ENCODE measurements at regions not wholly inside any gene's neighbourhood (a gene's known extent, or its start where the extent isn't known, plus 50 kb on each side); places are given as distances from the start of the nearest gene placed in this dataset.

DNA sequence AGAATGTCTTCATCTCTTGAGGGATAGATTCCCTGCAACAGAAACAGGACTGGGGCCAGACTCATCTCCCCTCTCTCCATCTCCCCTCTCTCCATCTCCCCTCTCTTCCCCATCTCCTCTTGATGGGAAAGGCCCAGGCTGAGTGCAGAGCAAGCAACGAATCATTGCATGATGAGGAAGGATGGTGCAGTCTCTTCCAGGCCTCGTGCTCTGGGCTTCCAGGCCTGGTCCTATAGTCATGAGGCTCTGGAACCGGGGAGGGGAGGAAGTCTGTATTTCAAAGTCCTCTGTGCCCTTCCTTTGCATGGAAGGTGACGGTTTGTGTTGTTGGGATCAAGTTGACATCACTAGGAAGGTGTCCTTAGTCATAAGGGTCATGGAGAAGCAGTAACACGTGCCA, 115.6 kb upstream of the NEDD4L start:
- Histone ChIP-seq H3K4me2 (ENCODE audit: low read depth, low read length) (no peak overlapping the region), H3K36me3 (replicated peaks; ENCODE audit: insufficient read depth, low read length) (no peaks in the 10 kb centered on the region), H3K4me1 (ENCODE audit: low read length) (peaks cover 30% of the 10 kb centered on the region), H3F3A (ENCODE audit: insufficient read depth, low read length) (peaks cover 4% of the 10 kb centered on the region), H3K9ac (ENCODE audit: low read length) (no peak overlapping the region), H3K27ac (ENCODE audit: low read length) (no peak overlapping the region), H2AFZ (ENCODE audit: low read length) (no peak overlapping the region), H4K20me1 (ENCODE audit: insufficient read depth, low read length) (no peaks in the 10 kb centered on the region), H3K79me2 (ENCODE audit: low read length) (no peaks in the 10 kb centered on the region), H3K9me3 (replicated peaks; ENCODE audit: insufficient read depth, low read length) (no peaks in the 10 kb centered on the region), H3K9me2 (replicated peaks; ENCODE audit: insufficient read depth, low read length) (no peaks in the 10 kb centered on the region), H3K4me3 (ENCODE audit: low read length) (no peak overlapping the region), H3K27me3 (replicated peaks; ENCODE audit: insufficient read depth, low read length) (no peaks in the 10 kb centered on the region)
- TF ChIP-seq EZH2phosphoT487 (IDR thresholded peaks at IDR 0.05; ENCODE audit: low read length) (no peak), EZH2 (optimal IDR thresholded peaks at IDR 0.05; ENCODE audit: low read depth, low read length) (no peak), CTCF (IDR thresholded peaks at IDR 0.05; ENCODE audit: low read length) (no peak)
- no peak for DNase-seq

GRCh38 chr18:57927511-57927910, 116.5 kb upstream of the NEDD4L start:
- H3F3A ChIP-seq (ENCODE audit: insufficient read depth, low read length) = peaks cover 4% of the 10 kb centered on the region
- H3K4me1 ChIP-seq (ENCODE audit: low read length) = peaks cover 34% of the 10 kb centered on the region
- no peaks in the 10 kb centered on the region for H4K20me1 ChIP-seq (ENCODE audit: insufficient read depth, low read length)

GRCh38 chr18:57925706-57926105, 118.3 kb upstream of the NEDD4L start:
- Histone ChIP-seq H3K27me3 (replicated peaks; ENCODE audit: insufficient read depth, low read length) (no peaks in the 10 kb centered on the region), H3K4me1 (ENCODE audit: low read length) (peaks cover 22% of the 10 kb centered on the region), H3K36me3 (replicated peaks; ENCODE audit: insufficient read depth, low read length) (no peaks in the 10 kb centered on the region), H4K20me1 (ENCODE audit: insufficient read depth, low read length) (no peaks in the 10 kb centered on the region), H2AFZ (ENCODE audit: low read length) (no peak overlapping the region), H3K27ac (ENCODE audit: low read length) (no peak overlapping the region), H3K9ac (ENCODE audit: low read length) (no peak overlapping the region), H3K9me3 (replicated peaks; ENCODE audit: insufficient read depth, low read length) (no peaks in the 10 kb centered on the region), H3F3A (ENCODE audit: insufficient read depth, low read length) (peaks cover 2% of the 10 kb centered on the region), H3K9me2 (replicated peaks; ENCODE audit: insufficient read depth, low read length) (no peaks in the 10 kb centered on the region), H3K4me2 (ENCODE audit: low read depth, low read length) (no peak overlapping the region), H3K4me3 (ENCODE audit: low read length) (no peak overlapping the region), H3K79me2 (ENCODE audit: low read length) (no peaks in the 10 kb centered on the region)
- DNase-seq = no peak
- TF ChIP-seq EZH2 (optimal IDR thresholded peaks at IDR 0.05; ENCODE audit: low read depth, low read length) (no peak), CTCF (IDR thresholded peaks at IDR 0.05; ENCODE audit: low read length) (no peak), EZH2phosphoT487 (IDR thresholded peaks at IDR 0.05; ENCODE audit: low read length) (no peak)

More at GRCh38 chr18:57927511-57927910, 116.5 kb upstream of the NEDD4L start:
- Histone ChIP-seq H2AFZ (ENCODE audit: low read length) (no peak overlapping the region), H3K4me3 (ENCODE audit: low read length) (no peak overlapping the region), H3K79me2 (ENCODE audit: low read length) (no peaks in the 10 kb centered on the region), H3K27me3 (replicated peaks; ENCODE audit: insufficient read depth, low read length) (no peaks in the 10 kb centered on the region), H3K9ac (ENCODE audit: low read length) (no peak overlapping the region), H3K36me3 (replicated peaks; ENCODE audit: insufficient read depth, low read length) (no peaks in the 10 kb centered on the region), H3K9me2 (replicated peaks; ENCODE audit: insufficient read depth, low read length) (no peaks in the 10 kb centered on the region), H3K27ac (ENCODE audit: low read length) (no peak overlapping the region), H3K4me2 (ENCODE audit: low read depth, low read length) (no peak overlapping the region), H3K9me3 (replicated peaks; ENCODE audit: insufficient read depth, low read length) (no peaks in the 10 kb centered on the region)
- no peak for DNase-seq
- TF ChIP-seq EZH2phosphoT487 (IDR thresholded peaks at IDR 0.05; ENCODE audit: low read length) (no peak), CTCF (IDR thresholded peaks at IDR 0.05; ENCODE audit: low read length) (no peak), EZH2 (optimal IDR thresholded peaks at IDR 0.05; ENCODE audit: low read depth, low read length) (no peak)
